C4-2B (cell line): ENCODE measurements at regions not wholly inside any gene's neighbourhood (a gene's known extent, or its start where the extent isn't known, plus 50 kb on each side); places are given as distances from the start of the nearest gene placed in this dataset.

Source experiments
- H3K27ac ChIP-seq: fragments of 450-650 bp; 2 replicates; pipeline ENCODE4 v1.5.1; 2017
- CTCF ChIP-seq: fragments of 450-650 bp; conservative IDR thresholded peaks from 2 replicates; pipeline ENCODE4 v1.5.1; 2017; ENCODE audit warnings: mild to moderate bottlenecking
- ZFX ChIP-seq: fragments of 450-650 bp; IDR thresholded peaks from 2 replicates; pipeline ENCODE4 v1.6.1; 2017

DNA sequence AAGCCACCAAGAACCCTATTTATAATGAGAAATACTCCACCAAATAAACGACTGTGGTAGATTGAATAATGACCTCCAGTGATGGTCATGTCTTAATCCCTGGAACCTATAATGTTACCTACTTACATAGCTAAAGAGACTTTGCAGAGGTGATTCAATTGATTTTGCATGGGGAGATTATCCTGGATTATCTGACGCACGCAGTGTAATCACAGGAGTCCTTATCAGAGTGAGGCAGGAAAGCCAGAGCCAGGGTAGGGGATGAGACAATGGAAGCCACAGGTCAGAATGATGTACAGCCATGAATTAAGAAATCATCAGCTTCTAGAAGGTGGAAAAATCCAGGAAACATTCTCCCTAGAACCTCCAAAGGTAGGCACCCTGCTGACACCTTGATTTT lies 286.4 kb upstream of the SP4 start:
- TF ChIP-seq ZFX, result no peak
- TF ChIP-seq CTCF, result no peak
- H3K27ac ChIP-seq, result no peak overlapping the region

DNA sequence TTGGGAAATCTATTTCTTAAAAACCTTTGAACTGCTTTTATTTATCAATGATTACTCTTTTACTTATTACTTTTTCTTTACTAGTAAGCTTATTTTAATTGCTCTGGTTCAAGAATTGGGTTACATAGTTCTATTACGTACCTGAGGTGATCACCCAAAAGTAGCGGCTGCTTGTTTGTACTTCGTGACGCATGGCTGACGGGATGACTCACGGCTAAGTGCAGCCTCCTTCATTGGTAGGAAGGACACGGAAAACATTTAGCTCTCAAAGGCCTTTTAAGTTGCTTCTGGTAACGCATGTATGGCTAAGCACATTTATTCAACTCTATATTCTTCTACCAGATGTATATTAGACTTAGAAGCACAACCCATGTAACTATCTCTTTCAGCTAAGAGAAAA lies 285.8 kb upstream of the SP4 start:
- no peak for TF ChIP-seq ZFX
- no peak overlapping the region for H3K27ac ChIP-seq

- H3K27ac ChIP-seq, result no peak overlapping the region
- TF ChIP-seq ZFX (no peak), CTCF (no peak)
Observed at GRCh38 chr7:21146642-21147423, 281.1 kb upstream of the SP4 start.

DNA sequence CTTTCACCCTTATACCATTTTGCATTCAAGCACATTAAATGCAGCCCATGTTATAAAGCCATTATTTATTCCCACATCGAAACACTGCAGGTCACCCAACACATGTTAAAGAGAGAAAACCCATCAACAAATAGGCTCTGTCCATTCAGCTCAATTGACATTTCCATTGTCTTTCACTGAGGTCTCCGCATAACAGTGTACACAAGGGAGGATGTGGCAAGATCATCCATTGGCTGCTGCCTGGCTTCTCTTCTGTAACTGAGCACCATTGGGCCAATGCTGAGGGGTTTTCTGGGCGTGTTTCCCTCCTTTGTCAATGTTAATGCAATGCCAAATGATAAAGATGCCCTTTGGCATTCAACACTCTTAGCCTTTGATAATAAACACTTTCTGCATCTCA lies 278.1 kb upstream of the SP4 start:
- no peak overlapping the region for H3K27ac ChIP-seq
- TF ChIP-seq ZFX (no peak), CTCF (no peak)

DNA sequence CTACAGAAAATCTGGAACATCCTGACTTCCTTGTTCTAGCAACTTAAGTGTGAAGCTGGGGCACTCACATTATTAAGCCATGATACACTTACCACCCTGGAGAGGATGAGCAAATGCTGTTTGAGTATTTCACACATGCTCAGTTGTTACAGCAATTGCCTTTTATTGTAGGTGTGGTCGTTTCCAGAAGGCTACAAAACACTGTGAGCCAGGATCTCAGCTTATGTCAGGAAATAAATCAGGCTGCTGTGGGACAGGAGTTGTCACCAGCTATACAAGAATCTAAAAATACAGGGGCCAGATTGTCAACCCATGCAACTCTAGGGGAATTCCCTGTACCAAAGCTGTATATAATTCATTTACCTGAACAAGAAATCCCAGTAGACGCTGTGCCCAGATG lies 273.3 kb upstream of the SP4 start:
- TF ChIP-seq ZFX (no peak), CTCF (no peak)
- H3K27ac ChIP-seq, result no peak overlapping the region

DNA sequence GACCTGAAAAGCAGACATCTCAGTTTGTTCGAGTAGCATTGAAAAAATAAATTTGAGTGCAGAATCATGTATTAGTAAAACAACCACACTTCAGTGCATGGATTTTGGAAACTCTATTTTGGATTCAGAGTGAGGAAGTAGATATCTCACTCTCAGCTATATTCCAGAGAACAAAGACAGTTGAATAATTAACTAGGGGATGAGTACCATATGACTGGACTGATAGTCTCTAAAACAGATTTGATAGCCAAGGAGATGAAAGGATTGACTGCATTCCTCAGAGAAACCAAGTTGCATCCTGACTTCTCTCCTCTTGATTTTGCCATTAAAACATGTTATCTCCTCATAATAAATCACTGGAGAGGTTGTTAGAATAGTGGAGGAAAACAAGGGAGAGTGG lies 268.4 kb upstream of the SP4 start:
- H3K27ac ChIP-seq, result no peak overlapping the region
- TF ChIP-seq CTCF, result no peak
- TF ChIP-seq ZFX, result no peak

- TF ChIP-seq ZFX (no peak), CTCF (no peak)
- H3K27ac ChIP-seq, result no peak overlapping the region
Observed at GRCh38 chr7:21160401-21160800, 267.5 kb upstream of the SP4 start.

- no peak overlapping the region for H3K27ac ChIP-seq
- no peak for TF ChIP-seq ZFX
- no peak for TF ChIP-seq CTCF
Observed at GRCh38 chr7:21167942-21168341, 259.9 kb upstream of the SP4 start.
